H1 (cell line): ENCODE measurements at regions not wholly inside any gene's neighbourhood (a gene's known extent, or its start where the extent isn't known, plus 50 kb on each side); places are given as distances from the start of the nearest gene placed in this dataset.
A peak's percentile ranks its signal among the peaks of the same experiment; 100 is the strongest.
"Not testable (repeated sequence)": the region's sequence is repeated elsewhere in the genome, so short reads cannot be mapped to it uniquely, and the experiment has no call there.

Experiments
- CTCF ChIA-PET: fragments of 300-600 bp; sonication (Branson Sonifier 250); formaldehyde crosslinking; loops from one replicate; lab custom pipeline; 2021; ENCODE audit not compliant: partially characterized antibody; lab: Charles Lee
- POLR2A ChIA-PET: fragments of 300-600 bp; sonication (Branson Sonifier 250); formaldehyde crosslinking; loops from one replicate; lab custom pipeline; 2021; ENCODE audit warnings: inconsistent platforms; ENCODE audit not compliant: partially characterized antibody; lab: Charles Lee
- DNase-seq, 2 experiments: peaks; one replicate each; pipeline versions ENCODE4 v3.0.0 to v3.0.0-alpha.2; 2010 to 2022; ENCODE audit warnings: low spot score in 2 of 2, low read depth in 1 of 2, mixed read lengths in 1 of 2
- FAIRE-seq: peaks from 2 replicates; lab custom pipeline; 2011; peaks lifted over from hg19 to GRCh38; lab: Jason Lieb, UNC
- H2AFZ ChIP-seq: 2 replicates; pipeline ENCODE4 v1.8.1; 2012; ENCODE audit warnings: low read length, inconsistent platforms
- H2AK5ac ChIP-seq: 2 replicates; pipeline ENCODE4 v1.6.1; 2013; ENCODE audit warnings: low read depth, low read length
- H2BK120ac ChIP-seq: replicated peaks from 2 replicates; pipeline ENCODE3; 2013; ENCODE audit warnings: low read depth, low read length, inconsistent platforms
- H2BK12ac ChIP-seq: 2 replicates; pipeline ENCODE4 v1.6.1; 2013; ENCODE audit warnings: low read depth, low read length
- H2BK15ac ChIP-seq: 2 replicates; pipeline ENCODE4 v1.6.1; 2013; ENCODE audit warnings: low read length
- H2BK20ac ChIP-seq: 2 replicates; pipeline ENCODE4 v1.6.1; 2013; ENCODE audit warnings: low read length
- H2BK5ac ChIP-seq: 2 replicates; pipeline ENCODE4 v1.6.1; 2013; ENCODE audit warnings: low read depth, low read length
- H3K14ac ChIP-seq: 2 replicates; pipeline ENCODE4 v1.6.1; 2013; ENCODE audit warnings: inconsistent platforms; ENCODE audit not compliant: insufficient read length
- H3K18ac ChIP-seq: 2 replicates; pipeline ENCODE4 v1.6.1; 2013; ENCODE audit warnings: low read length; ENCODE audit errors: extremely low read depth
- H3K23ac ChIP-seq: 2 replicates; pipeline ENCODE4 v1.6.1; 2013; ENCODE audit warnings: inconsistent platforms; ENCODE audit not compliant: insufficient read length
- H3K23me2 ChIP-seq: 2 replicates; pipeline ENCODE4 v1.6.1; 2013; ENCODE audit warnings: low read depth, low read length
- H3K27ac ChIP-seq: 2 replicates; pipeline ENCODE4 v1.6.1; 2011; ENCODE audit warnings: low read depth, low read length, inconsistent platforms
- H3K27me3 ChIP-seq, 4 experiments: replicated peaks in 1 of 4; 1 replicate in 1 of 4; 2 replicates in 3 of 4; pipeline versions ENCODE4 v1.6.1 to v1.8.1; 2011 to 2013; ENCODE audit warnings: low read length in 3 of 4, mild to moderate bottlenecking in 3 of 4, inconsistent platforms in 2 of 4, mixed read lengths in 2 of 4, moderate library complexity in 1 of 4; ENCODE audit not compliant: control insufficient read depth in 3 of 4, insufficient read depth in 3 of 4; ENCODE audit errors: extremely low read depth in 1 of 4
- H3K36me3 ChIP-seq, 4 experiments: 2 replicates each; pipeline versions ENCODE4 v1.6.1 to v1.8.1; 2011 to 2013; ENCODE audit warnings: mild to moderate bottlenecking in 4 of 4, low read length in 3 of 4, moderate library complexity in 2 of 4, control low read depth in 1 of 4, inconsistent platforms in 1 of 4; ENCODE audit not compliant: insufficient read depth in 4 of 4, control insufficient read depth in 2 of 4
- H3K4ac ChIP-seq: replicated peaks from 2 replicates; pipeline ENCODE3; 2013; ENCODE audit warnings: low read length, low read depth, mixed read lengths, inconsistent platforms; ENCODE audit not compliant: insufficient read length
- H3K4me1 ChIP-seq, 4 experiments: replicated peaks in 1 of 4; 1 replicate in 1 of 4; 2 replicates in 3 of 4; pipeline versions ENCODE4 v1.6.1 to v1.8.1; 2011 to 2013; ENCODE audit warnings: low read length in 3 of 4, inconsistent platforms in 2 of 4, mixed read lengths in 1 of 4; ENCODE audit not compliant: insufficient read depth in 4 of 4, control insufficient read depth in 3 of 4
- H3K4me2 ChIP-seq, 2 experiments: 2 replicates each; pipeline versions ENCODE4 v1.6.1 to v1.8.1; 2011 to 2013; ENCODE audit warnings: low read depth in 2 of 2, low read length in 2 of 2, control low read depth in 1 of 2, inconsistent platforms in 1 of 2, mild to moderate bottlenecking in 1 of 2; ENCODE audit not compliant: insufficient read depth in 1 of 2
- H3K4me3 ChIP-seq, 4 experiments: fragments of 200-600, 300-600 bp in 1 of 4; sonication (generic), shearing (Covaris generic), sonication (Bioruptor Twin) in 1 of 4; 2 replicates each; pipeline versions ENCODE4 v1.5.1 to v1.8.1; 2011 to 2016; ENCODE audit warnings: low read length in 4 of 4, low read depth in 3 of 4, control low read depth in 2 of 4, inconsistent platforms in 2 of 4, mild to moderate bottlenecking in 2 of 4, mixed read lengths in 1 of 4, moderate library complexity in 1 of 4; ENCODE audit not compliant: insufficient read depth in 2 of 4; ENCODE audit errors: extremely low read depth in 1 of 4
- H3K56ac ChIP-seq: replicated peaks from 2 replicates; pipeline ENCODE3; 2013; ENCODE audit warnings: low read depth, mild to moderate bottlenecking, mixed read lengths, low read length, inconsistent platforms; ENCODE audit not compliant: insufficient read length
- H3K79me1 ChIP-seq: 2 replicates; pipeline ENCODE4 v1.6.1; 2013; ENCODE audit warnings: low read depth, low read length, control low read depth
- H3K79me2 ChIP-seq, 2 experiments: 2 replicates each; pipeline versions ENCODE4 v1.6.1 to v1.8.1; 2012 to 2013; ENCODE audit warnings: low read length in 2 of 2, mild to moderate bottlenecking in 2 of 2, inconsistent platforms in 1 of 2; ENCODE audit not compliant: insufficient read depth in 2 of 2, control insufficient read depth in 1 of 2
- H3K9ac ChIP-seq, 4 experiments: replicated peaks in 1 of 4; 1 replicate in 1 of 4; 2 replicates in 3 of 4; pipeline versions ENCODE4 v1.6.1 to v1.8.1; 2011 to 2013; ENCODE audit warnings: low read depth in 3 of 4, low read length in 3 of 4, control low read depth in 2 of 4, mild to moderate bottlenecking in 2 of 4, moderate library complexity in 2 of 4, inconsistent platforms in 1 of 4; ENCODE audit errors: extremely low read depth in 1 of 4
- H3K9me3 ChIP-seq, 2 experiments: 2 replicates each; pipeline versions ENCODE4 v1.6.1 to v1.8.1; 2012 to 2013; ENCODE audit warnings: mild to moderate bottlenecking in 2 of 2, moderate library complexity in 2 of 2, control low read depth in 1 of 2, inconsistent platforms in 1 of 2, low read depth in 1 of 2, low read length in 1 of 2, mixed read lengths in 1 of 2; ENCODE audit not compliant: insufficient read depth in 2 of 2
- H4K20me1 ChIP-seq, 2 experiments: replicated peaks in 1 of 2; 2 replicates each; pipeline versions ENCODE3 to v1.8.1; 2011 to 2013; ENCODE audit warnings: inconsistent platforms in 2 of 2, low read length in 2 of 2, mild to moderate bottlenecking in 1 of 2; ENCODE audit not compliant: insufficient read depth in 2 of 2, control insufficient read depth in 1 of 2
- H4K5ac ChIP-seq: 2 replicates; pipeline ENCODE4 v1.6.1; 2013; ENCODE audit warnings: low read length, low read depth, mixed read lengths, inconsistent platforms; ENCODE audit not compliant: insufficient read length
- H4K8ac ChIP-seq: 2 replicates; pipeline ENCODE4 v1.8.0; 2013; ENCODE audit warnings: mild to moderate bottlenecking, moderate library complexity, low read length, inconsistent platforms; ENCODE audit not compliant: insufficient read depth; ENCODE audit errors: extremely low read depth
- H4K91ac ChIP-seq: replicated peaks from 2 replicates; pipeline ENCODE3; 2013; ENCODE audit warnings: low read length, mixed read lengths, inconsistent platforms; ENCODE audit not compliant: insufficient read length
- CTCF ChIP-seq, 3 experiments: IDR thresholded peaks; 1 replicate in 2 of 3; 2 replicates in 1 of 3; pipeline versions ENCODE4 v1.5.1 to v1.6.1; 2011; ENCODE audit warnings: low read length in 3 of 3, mild to moderate bottlenecking in 3 of 3, inconsistent platforms in 2 of 3, low read depth in 1 of 3, moderate library complexity in 1 of 3; ENCODE audit not compliant: insufficient read depth in 1 of 3; ENCODE audit errors: control extremely low read depth in 1 of 3
- RAD21 ChIP-seq, 2 experiments: IDR thresholded peaks in 1 of 2; conservative IDR thresholded peaks in 1 of 2; 2 replicates each; pipeline ENCODE4 v1.6.1; 2011; ENCODE audit warnings: low read depth in 2 of 2, low read length in 2 of 2, improper control_type of control experiment in 1 of 2, inconsistent platforms in 1 of 2, mild to moderate bottlenecking in 1 of 2, moderate library complexity in 1 of 2
- WGBS, 2 experiments: shearing (Covaris generic) in 1 of 2; methylation state at CpG; one replicate each; pipeline versions ENCODE4 v1.1.6 to v1.1.7; 2013 to 2015; ENCODE audit warnings: low lambda C conversion rate in 2 of 2, mixed read lengths in 2 of 2, inconsistent platforms in 1 of 2, low coverage in 1 of 2, missing lambda C conversion rate in 1 of 2; ENCODE audit not compliant: insufficient replicate concordance in 2 of 2, insufficient coverage in 1 of 2, insufficient read length in 1 of 2; ENCODE audit errors: extremely low coverage in 1 of 2, missing lambda C conversion rate in 1 of 2; 5-methylcytosine and 5-hydroxymethylcytosine counted together

- peak; percentile 55 for FAIRE-seq
- H3K9me3 ChIP-seq = not testable (repeated sequence)
Measured at GRCh38 chr11:49526240-49526829, 317.9 kb upstream of the FOLH1 start.

More at GRCh38 chr11:49526240-49526829, 317.9 kb upstream of the FOLH1 start:
- H4K5ac ChIP-seq, H2AK5ac ChIP-seq, H2BK120ac ChIP-seq, H2AFZ ChIP-seq, H3K4ac ChIP-seq, H4K91ac ChIP-seq, H3K23me2 ChIP-seq, H3K79me1 ChIP-seq, H3K4me2 ChIP-seq, H3K27me3 ChIP-seq, H3K4me3 ChIP-seq, H4K8ac ChIP-seq, H3K4me1 ChIP-seq, H2BK5ac ChIP-seq, POLR2A ChIA-PET, H2BK15ac ChIP-seq, H2BK20ac ChIP-seq, H3K79me2 ChIP-seq, H3K14ac ChIP-seq, H4K20me1 ChIP-seq, H3K9ac ChIP-seq, H3K27ac ChIP-seq, H3K56ac ChIP-seq, H3K23ac ChIP-seq, H2BK12ac ChIP-seq, H3K18ac ChIP-seq, H3K36me3 ChIP-seq: not testable (repeated sequence)
- TF ChIP-seq CTCF (IDR thresholded peaks at IDR 0.05; ENCODE audit: control extremely low read depth in 1 of 3, insufficient read depth in 1 of 3, low read depth in 1 of 3, low read length in 3 of 3) = peak in 2 of 3 experiments; percentile 32 to 37; a peak in 3 of 4 replicates
- TF ChIP-seq RAD21 (IDR thresholded peaks at IDR 0.05 in 1 of 2, conservative IDR thresholded peaks at IDR 0.05 in 1 of 2; ENCODE audit: low read depth in 2 of 2, low read length in 2 of 2) = peak; percentile 58 to 62
- CTCF ChIA-PET = interaction anchor here (0.7 to 1.6 kb wide), 2 partner anchors 296 to 1149 kb away, joined by 3 read pairs; no protein-coding TSS in a partner anchor
- WGBS, 2 experiments = 44% methylated on average over 1 of the region's 1 CpG; no CpG with 5 or more reads in 1 of the 2 experiments
- peak in 1 of 2 experiments; percentile 44 for DNase-seq
